ENCODE measurements at regions not wholly inside any gene's neighbourhood (a gene's known extent, or its start where the extent isn't known, plus 50 kb on each side); places are given as distances from the start of the nearest gene placed in this dataset.

- TF ChIP-seq EP300 (IDR thresholded peaks at IDR 0.05) (no peak), CTCF (IDR thresholded peaks at IDR 0.05) (no peak), POLR2A (IDR thresholded peaks at IDR 0.05) (no peak)
- Histone ChIP-seq H3K9me3 (peaks cover 0 to 12% (median 0%) of the 10 kb centered on the region in 4 donors), H3K27me3 (no peaks in the 10 kb centered on the region), H3K4me3 (no peak overlapping the region), H3K27ac (no peak overlapping the region), H3K36me3 (no peaks in the 10 kb centered on the region), H3K4me1 (no peaks in the 10 kb centered on the region)
- DNase-seq (ENCODE audit: low spot score in 2 of 2), result no peak
- 81 to 86% methylated on average over 22 of the region's 22 CpGs for WGBS, 2 donors
Measured at GRCh38 chr13:112250788-112251445, 125.2 kb upstream of the SPACA7 start.

DNA sequence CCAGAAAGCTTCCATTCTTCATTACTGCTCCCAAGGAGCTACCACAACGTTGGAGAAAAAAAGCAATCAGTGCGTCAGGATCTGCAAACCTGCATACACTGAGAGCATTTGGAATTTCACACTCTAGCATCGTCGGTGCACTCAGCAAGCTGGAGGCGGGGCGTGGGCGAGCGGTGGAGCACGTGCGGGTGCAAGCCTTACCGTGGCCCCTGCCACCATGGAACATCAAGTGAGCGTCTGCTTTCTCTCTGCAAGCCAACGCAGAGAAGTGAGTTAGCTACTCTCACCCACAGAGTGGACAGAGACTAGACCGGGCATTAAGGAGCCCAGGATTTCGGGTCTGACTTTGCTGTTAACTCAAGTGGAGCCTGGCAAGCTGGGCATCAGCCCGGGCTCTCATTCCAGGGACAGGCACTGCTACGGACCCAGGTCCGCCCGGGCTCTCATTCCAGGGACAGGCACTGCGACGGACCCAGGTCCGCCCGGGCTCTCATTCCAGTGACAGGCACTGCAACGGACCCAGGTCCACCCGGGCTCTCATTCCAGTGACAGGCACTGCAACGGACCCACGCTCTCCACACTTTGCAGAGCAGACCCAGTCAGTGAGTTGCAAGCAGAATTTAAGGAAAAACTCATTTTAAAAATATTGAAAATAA is 124.1 kb upstream of the SPACA7 start:
- H3K9me3 ChIP-seq, result peaks cover 0 to 23% (median 0%) of the 10 kb centered on the region in 4 donors
- 75 to 79% methylated on average over 23 to 27 of the region's 27 CpGs for WGBS, 2 donors

DNA sequence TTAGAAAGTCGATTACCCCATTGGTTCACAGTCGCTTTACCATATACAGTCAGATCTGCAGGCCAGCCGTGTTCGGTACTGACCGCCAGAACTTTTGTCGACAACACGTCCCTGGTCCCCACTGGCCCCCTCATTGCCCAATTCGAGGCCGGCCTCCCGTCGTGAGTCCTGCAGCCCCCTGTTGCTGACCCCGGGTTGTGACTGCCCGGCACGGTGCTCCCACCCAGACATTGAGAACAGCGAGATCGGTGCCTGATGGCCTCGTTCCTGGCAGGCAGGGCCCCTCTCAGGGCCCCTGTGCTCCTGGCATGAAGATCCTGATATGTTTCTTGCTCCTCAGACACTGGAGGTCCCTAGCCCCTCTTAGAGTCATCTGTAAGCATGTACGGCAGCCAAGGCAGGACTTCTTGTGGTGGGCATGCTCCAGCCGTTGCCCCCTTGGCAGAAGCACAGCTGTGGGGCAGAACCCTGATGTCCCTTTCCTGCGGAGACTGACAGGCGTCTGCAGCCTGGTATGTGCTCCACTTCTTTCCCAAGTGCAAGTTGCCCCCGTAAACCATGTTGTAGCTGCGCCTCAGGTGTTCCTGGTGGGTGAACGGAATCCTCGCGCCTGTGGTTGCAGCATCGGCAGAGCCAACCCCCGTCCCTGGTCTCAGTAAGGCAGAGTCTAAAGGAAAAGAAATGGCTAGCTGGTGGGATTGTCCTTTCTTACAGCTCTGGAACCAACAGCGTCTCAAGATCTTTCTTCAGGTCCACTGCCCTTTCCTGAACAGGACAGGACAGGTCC is 123.2 kb upstream of the SPACA7 start:
- Histone ChIP-seq H3K4me1 (no peaks in the 10 kb centered on the region), H3K27me3 (no peaks in the 10 kb centered on the region), H3K27ac (no peak overlapping the region), H3K9me3 (peaks cover 0 to 26% (median under 1%) of the 10 kb centered on the region in 4 donors), H3K36me3 (no peaks in the 10 kb centered on the region), H3K4me3 (no peak overlapping the region)
- WGBS, 2 donors, result 81% methylated on average over 29 of the region's 29 CpGs
- no peak for DNase-seq (ENCODE audit: low spot score in 2 of 2)
- TF ChIP-seq EP300 (IDR thresholded peaks at IDR 0.05), result no peak
- no peak for TF ChIP-seq POLR2A (IDR thresholded peaks at IDR 0.05)
- TF ChIP-seq CTCF (IDR thresholded peaks at IDR 0.05), result no peak

More for the DNA sequence above, 124.1 kb upstream of the SPACA7 start:
- Histone ChIP-seq H3K4me3 (no peak overlapping the region), H3K27me3 (no peaks in the 10 kb centered on the region), H3K27ac (no peak overlapping the region), H3K4me1 (no peaks in the 10 kb centered on the region), H3K36me3 (no peaks in the 10 kb centered on the region)
- no peak for TF ChIP-seq EP300 (IDR thresholded peaks at IDR 0.05)
- DNase-seq (ENCODE audit: low spot score in 2 of 2), result no peak

- no peak for DNase-seq (ENCODE audit: low spot score in 2 of 2)
- no peaks in the 10 kb centered on the region for H3K36me3 ChIP-seq
- WGBS, 2 donors, result 82 to 88% methylated on average over 17 of the region's 17 CpGs
Measured at GRCh38 chr13:112253631-112254030, 122.5 kb upstream of the SPACA7 start.

More at GRCh38 chr13:112253631-112254030, 122.5 kb upstream of the SPACA7 start:
- Histone ChIP-seq H3K9me3 (peaks cover 0 to 26% (median 3%) of the 10 kb centered on the region in 4 donors), H3K27me3 (no peaks in the 10 kb centered on the region), H3K4me3 (no peak overlapping the region), H3K27ac (no peak overlapping the region), H3K4me1 (no peaks in the 10 kb centered on the region)
- TF ChIP-seq EP300 (IDR thresholded peaks at IDR 0.05) (no peak), POLR2A (IDR thresholded peaks at IDR 0.05) (no peak), CTCF (IDR thresholded peaks at IDR 0.05) (no peak)
